DND-41 (cell line): ENCODE measurements at regions not wholly inside any gene's neighbourhood (a gene's known extent, or its start where the extent isn't known, plus 50 kb on each side); places are given as distances from the start of the nearest gene placed in this dataset.
A peak's percentile ranks its signal among the peaks of the same experiment; 100 is the strongest.

Source experiments
- ATAC-seq: fragments of 200-7000 bp; cut with Tn5 transposase; 3 replicates; pipeline ENCODE4 v1.9.1; 2021; ENCODE audit warnings: low read depth; ENCODE audit not compliant: insufficient read depth
- DNase-seq: peaks from one replicate; pipeline ENCODE4 v3.0.0-alpha.2; 2020
- H2AFZ ChIP-seq: 2 replicates; pipeline ENCODE4 v1.6.0; 2012; ENCODE audit warnings: low read depth, low read length
- H3K27ac ChIP-seq: 2 replicates; pipeline ENCODE4 v1.5.1; 2012; ENCODE audit warnings: low read length, inconsistent platforms
- H3K27me3 ChIP-seq: fragments of 200-600 bp; sonication (generic); 2 replicates; pipeline ENCODE4 v1.6.0; 2012; ENCODE audit warnings: low read length, mild to moderate bottlenecking, inconsistent platforms; ENCODE audit not compliant: insufficient read depth, poor library complexity
- H3K36me3 ChIP-seq: 2 replicates; pipeline ENCODE4 v1.5.1; 2012; ENCODE audit warnings: low read length, inconsistent platforms; ENCODE audit not compliant: insufficient read depth
- H3K4me1 ChIP-seq: 2 replicates; pipeline ENCODE4 v1.5.1; 2012; ENCODE audit warnings: mild to moderate bottlenecking, low read length; ENCODE audit not compliant: insufficient read depth
- H3K4me2 ChIP-seq: 2 replicates; pipeline ENCODE4 v1.6.0; 2012; ENCODE audit warnings: mild to moderate bottlenecking, moderate library complexity, low read length, inconsistent platforms; ENCODE audit not compliant: insufficient read depth
- H3K4me3 ChIP-seq, 2 experiments: fragments of 200-600 bp in 1 of 2; shearing (Covaris generic) in 1 of 2; 2 replicates each; pipeline ENCODE4 v1.5.1; 2012 to 2016; ENCODE audit warnings: inconsistent platforms in 2 of 2, low read length in 2 of 2, mild to moderate bottlenecking in 2 of 2, low read depth in 1 of 2, moderate library complexity in 1 of 2
- H3K79me2 ChIP-seq: 2 replicates; pipeline ENCODE4 v1.6.0; 2012; ENCODE audit warnings: low read length, inconsistent platforms; ENCODE audit not compliant: insufficient read depth
- H3K9ac ChIP-seq: 2 replicates; pipeline ENCODE4 v1.6.0; 2012; ENCODE audit warnings: low read depth, mild to moderate bottlenecking, inconsistent platforms, low read length, moderate library complexity
- H3K9me3 ChIP-seq: 2 replicates; pipeline ENCODE4 v1.5.1; 2012; ENCODE audit warnings: low read length, moderate library complexity, mild to moderate bottlenecking, inconsistent platforms; ENCODE audit not compliant: insufficient read depth, severe bottlenecking
- H4K20me1 ChIP-seq: 2 replicates; pipeline ENCODE4 v1.6.0; 2012; ENCODE audit warnings: low read length; ENCODE audit not compliant: insufficient read depth
- EZH2 ChIP-seq: IDR thresholded peaks from 3 replicates; pipeline ENCODE4 v1.6.1; 2012; ENCODE audit warnings: borderline replicate concordance, low read depth, mild to moderate bottlenecking, moderate library complexity, low read length, inconsistent platforms; ENCODE audit not compliant: severe bottlenecking
- TF ChIP-seq, protein P1 (sequence below): IDR thresholded peaks from 2 replicates; pipeline ENCODE4 v1.5.1; 2012; ENCODE audit warnings: borderline replicate concordance, low read length, moderate library complexity, mild to moderate bottlenecking; ENCODE audit not compliant: poor library complexity, severe bottlenecking; ENCODE audit errors: extremely low read depth

DNA sequence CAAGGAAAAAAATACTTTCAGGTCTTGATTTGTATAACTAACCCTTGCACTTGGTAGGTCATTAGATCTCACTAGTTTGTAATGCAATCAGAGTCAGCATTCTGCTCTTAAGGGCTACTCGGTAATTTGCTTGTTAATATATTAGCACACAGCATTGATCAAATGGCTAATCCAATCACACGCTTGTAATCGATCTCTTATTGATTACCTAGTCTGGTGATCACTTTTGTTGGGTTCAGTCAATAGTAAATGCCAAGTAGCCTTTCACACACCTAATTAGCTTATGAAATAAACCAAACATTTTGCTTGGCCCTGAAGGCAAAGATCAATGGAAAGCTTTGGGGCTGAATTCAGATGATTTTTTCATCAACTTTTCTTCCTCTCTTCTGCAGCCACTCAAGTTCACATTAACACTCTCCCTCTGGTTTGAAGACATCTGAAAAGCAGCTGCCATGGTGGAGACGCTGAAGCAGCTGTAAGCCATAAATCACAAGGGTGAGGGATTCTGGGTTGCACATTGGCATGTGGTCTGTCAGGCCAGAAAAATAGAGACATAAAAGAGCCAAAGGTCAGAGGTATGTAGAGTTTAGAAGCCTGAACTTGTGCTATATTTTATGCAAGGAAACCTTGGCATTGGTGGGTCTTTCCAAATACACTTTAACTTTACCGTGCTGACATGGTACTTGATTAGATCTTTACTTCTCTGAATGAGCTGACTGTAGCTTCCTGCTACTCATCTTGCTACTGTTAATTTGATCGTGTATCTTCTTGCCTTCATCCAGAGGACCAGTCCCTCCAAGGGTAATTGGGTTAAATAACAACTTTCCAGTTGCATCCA, 234.4 kb downstream of the SIM1 start:
- H3K4me2 ChIP-seq, result no peak overlapping the region
- no peaks in the 10 kb centered on the region for H3K27me3 ChIP-seq
- ATAC-seq, result no peak
- no peak overlapping the region for H3K9ac ChIP-seq
- H3K36me3 ChIP-seq, result no peaks in the 10 kb centered on the region
- no peaks in the 10 kb centered on the region for H3K4me1 ChIP-seq
- no peaks in the 10 kb centered on the region for H3K79me2 ChIP-seq
- no peak overlapping the region for H3K27ac ChIP-seq
- H3K4me3 ChIP-seq, result no peak overlapping the region
- no peak for TF ChIP-seq EZH2
- TF ChIP-seq, protein P1, sequence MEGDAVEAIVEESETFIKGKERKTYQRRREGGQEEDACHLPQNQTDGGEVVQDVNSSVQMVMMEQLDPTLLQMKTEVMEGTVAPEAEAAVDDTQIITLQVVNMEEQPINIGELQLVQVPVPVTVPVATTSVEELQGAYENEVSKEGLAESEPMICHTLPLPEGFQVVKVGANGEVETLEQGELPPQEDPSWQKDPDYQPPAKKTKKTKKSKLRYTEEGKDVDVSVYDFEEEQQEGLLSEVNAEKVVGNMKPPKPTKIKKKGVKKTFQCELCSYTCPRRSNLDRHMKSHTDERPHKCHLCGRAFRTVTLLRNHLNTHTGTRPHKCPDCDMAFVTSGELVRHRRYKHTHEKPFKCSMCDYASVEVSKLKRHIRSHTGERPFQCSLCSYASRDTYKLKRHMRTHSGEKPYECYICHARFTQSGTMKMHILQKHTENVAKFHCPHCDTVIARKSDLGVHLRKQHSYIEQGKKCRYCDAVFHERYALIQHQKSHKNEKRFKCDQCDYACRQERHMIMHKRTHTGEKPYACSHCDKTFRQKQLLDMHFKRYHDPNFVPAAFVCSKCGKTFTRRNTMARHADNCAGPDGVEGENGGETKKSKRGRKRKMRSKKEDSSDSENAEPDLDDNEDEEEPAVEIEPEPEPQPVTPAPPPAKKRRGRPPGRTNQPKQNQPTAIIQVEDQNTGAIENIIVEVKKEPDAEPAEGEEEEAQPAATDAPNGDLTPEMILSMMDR, result no peak
- H2AFZ ChIP-seq, result peak overlapping the region; percentile 33; the same call in 1 of the 2 replicates
- H3K9me3 ChIP-seq, result no peaks in the 10 kb centered on the region
- H4K20me1 ChIP-seq, result no peaks in the 10 kb centered on the region
- no peak for DNase-seq

DNA sequence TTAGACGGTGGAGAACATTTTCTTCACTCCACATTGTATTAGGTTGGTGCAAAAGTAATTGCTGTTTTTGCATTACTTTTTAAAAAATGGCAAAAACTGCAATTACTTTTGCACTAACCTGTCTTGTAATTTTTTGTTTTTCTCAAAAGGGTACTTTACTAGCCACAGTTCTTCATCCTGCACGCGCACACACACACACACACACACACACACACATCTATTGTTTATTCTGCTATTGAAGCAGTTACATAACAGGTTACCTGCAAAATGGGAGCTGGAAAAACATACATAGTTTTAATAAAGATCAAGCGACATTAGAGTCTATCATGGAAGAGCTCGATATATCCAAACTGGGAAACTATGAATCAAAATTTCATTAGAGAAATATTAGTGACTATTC, 235.2 kb downstream of the SIM1 start:
- H3K4me1 ChIP-seq, result no peaks in the 10 kb centered on the region
- ATAC-seq (no peak), DNase-seq (no peak)
- no peaks in the 10 kb centered on the region for H3K79me2 ChIP-seq
- H3K27me3 ChIP-seq, result no peaks in the 10 kb centered on the region
- no peak overlapping the region for H2AFZ ChIP-seq
- no peaks in the 10 kb centered on the region for H3K9me3 ChIP-seq
- no peak overlapping the region for H3K9ac ChIP-seq
- H3K27ac ChIP-seq, result no peak overlapping the region
- no peak overlapping the region for H3K4me3 ChIP-seq
- H3K4me2 ChIP-seq, result no peak overlapping the region
- H4K20me1 ChIP-seq, result no peaks in the 10 kb centered on the region
- H3K36me3 ChIP-seq, result no peaks in the 10 kb centered on the region
- TF ChIP-seq, protein P1, result no peak
- TF ChIP-seq EZH2, result no peak

DNA sequence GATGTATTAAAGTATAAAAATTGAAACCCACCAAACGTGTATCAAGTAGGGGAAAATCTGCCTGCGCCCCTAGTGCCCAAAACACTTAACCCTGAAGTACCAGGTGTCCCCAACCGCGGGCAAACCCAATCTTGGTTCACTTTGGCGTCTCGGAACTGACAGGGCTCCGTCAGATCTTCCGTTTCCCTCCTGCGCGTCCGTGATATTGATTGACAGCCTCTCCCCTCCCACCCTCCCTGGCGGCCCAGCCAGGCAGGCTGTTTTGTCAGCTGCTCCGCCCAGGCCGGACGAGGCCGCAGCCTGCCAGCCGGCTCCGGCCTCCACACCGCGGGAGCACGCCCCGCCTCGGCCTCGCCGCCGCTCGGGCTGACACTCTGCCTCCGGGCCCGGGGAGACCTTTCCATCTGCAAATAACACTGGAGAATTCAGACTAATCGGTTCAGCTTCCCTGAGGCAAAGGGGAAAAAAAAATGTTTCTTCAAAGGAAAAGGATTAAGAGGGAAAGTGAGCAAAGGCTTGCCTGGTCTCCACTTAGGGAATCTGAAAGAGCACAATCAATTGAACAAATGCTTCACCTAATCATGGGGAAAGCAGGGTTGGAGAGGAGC, 234.9 kb upstream of the MCHR2 start:
- Histone ChIP-seq H3K27me3 (no peaks in the 10 kb centered on the region), H3K79me2 (no peaks in the 10 kb centered on the region), H2AFZ (no peak overlapping the region), H3K4me1 (no peaks in the 10 kb centered on the region), H3K4me3 (no peak overlapping the region), H3K9ac (no peak overlapping the region), H4K20me1 (no peaks in the 10 kb centered on the region), H3K9me3 (no peaks in the 10 kb centered on the region), H3K36me3 (no peaks in the 10 kb centered on the region), H3K4me2 (no peak overlapping the region), H3K27ac (no peak overlapping the region)
- no peak for DNase-seq
- TF ChIP-seq, protein P1, result no peak
- TF ChIP-seq EZH2, result no peak
- no peak; the same call in 2 of the 3 replicates for ATAC-seq
